Mesothelial cell of epicardium (in vitro differentiated cells): ENCODE measurements at regions not wholly inside any gene's neighbourhood (a gene's known extent, or its start where the extent isn't known, plus 50 kb on each side); places are given as distances from the start of the nearest gene placed in this dataset.

Experiments
- DNase-seq, 2 experiments: peaks; one replicate each; pipeline ENCODE4 v3.0.0; 2021; ENCODE audit warnings: low spot score in 2 of 2; ENCODE audit not compliant: unreplicated experiment in 2 of 2
- H3K27ac Mint-ChIP-seq: 2 replicates; pipeline ENCODE4 v1.8.0; 2021; ENCODE audit warnings: mixed read lengths
- H3K27me3 Mint-ChIP-seq: 2 replicates; pipeline ENCODE4 v1.8.0; 2021; ENCODE audit warnings: low read depth, mixed read lengths
- H3K36me3 Mint-ChIP-seq: 2 replicates; pipeline ENCODE4 v1.8.0; 2021; ENCODE audit warnings: mixed read lengths
- H3K4me1 Mint-ChIP-seq: 2 replicates; pipeline ENCODE4 v1.8.0; 2021; ENCODE audit warnings: mixed read lengths
- H3K4me3 Mint-ChIP-seq: 2 replicates; pipeline ENCODE4 v1.8.0; 2021; ENCODE audit warnings: mild to moderate bottlenecking, moderate library complexity, mixed read lengths
- H3K9me3 Mint-ChIP-seq: 2 replicates; pipeline ENCODE4 v1.8.0; 2021; ENCODE audit warnings: mixed read lengths
- CTCF ChIP-seq: fragments of 200-600 bp; sonication (generic); IDR thresholded peaks from one replicate; pipeline ENCODE4 v1.5.0; 2021; ENCODE audit warnings: antibody characterized with exemption; ENCODE audit not compliant: unreplicated experiment

GRCh38 chr5:56288873-56289601 lies 55.9 kb upstream of the ANKRD55 start:
- H3K4me3 Mint-ChIP-seq = no peak overlapping the region
- DNase-seq = no peak
- no peaks in the 10 kb centered on the region for H3K36me3 Mint-ChIP-seq
- no peak for TF ChIP-seq CTCF
- peaks cover 32% of the 10 kb centered on the region for H3K4me1 Mint-ChIP-seq
- H3K27me3 Mint-ChIP-seq = no peaks in the 10 kb centered on the region
- no peak overlapping the region for H3K27ac Mint-ChIP-seq
- peaks cover 4% of the 10 kb centered on the region for H3K9me3 Mint-ChIP-seq

GRCh38 chr5:56286015-56286884 lies 53.1 kb upstream of the ANKRD55 start:
- peaks cover 24% of the 10 kb centered on the region for H3K4me1 Mint-ChIP-seq
- peak overlapping the region; percentile 57 for H3K27ac Mint-ChIP-seq
- no peak for DNase-seq
- H3K27me3 Mint-ChIP-seq = no peaks in the 10 kb centered on the region
- H3K4me3 Mint-ChIP-seq = no peak overlapping the region
- no peak for TF ChIP-seq CTCF
- no peaks in the 10 kb centered on the region for H3K36me3 Mint-ChIP-seq
- H3K9me3 Mint-ChIP-seq = no peaks in the 10 kb centered on the region

- no peak for TF ChIP-seq CTCF
- DNase-seq = no peak
- H3K9me3 Mint-ChIP-seq = no peaks in the 10 kb centered on the region
- no peaks in the 10 kb centered on the region for H3K27me3 Mint-ChIP-seq
- H3K4me3 Mint-ChIP-seq = no peak overlapping the region
- H3K4me1 Mint-ChIP-seq = peaks cover 28% of the 10 kb centered on the region
- H3K36me3 Mint-ChIP-seq = no peaks in the 10 kb centered on the region
- H3K27ac Mint-ChIP-seq = no peak overlapping the region
Measured at GRCh38 chr5:56282951-56283350, 49.8 kb upstream of the ANKRD55 start.
